D721Med (cell line): ENCODE measurements at regions not wholly inside any gene's neighbourhood (a gene's known extent, or its start where the extent isn't known, plus 50 kb on each side); places are given as distances from the start of the nearest gene placed in this dataset.

ENCODE experiments used
- DNase-seq: peaks from one replicate; pipeline ENCODE4 v3.0.0; 2011; ENCODE audit warnings: low spot score; ENCODE audit not compliant: insufficient read length
- FAIRE-seq: peaks from 2 replicates; lab custom pipeline; 2011; peaks lifted over from hg19 to GRCh38; lab: Jason Lieb, UNC
- CTCF ChIP-seq: IDR thresholded peaks from 2 replicates; pipeline ENCODE4 v1.5.1; 2012; ENCODE audit warnings: mild to moderate bottlenecking, control low read depth; ENCODE audit not compliant: insufficient read depth; ENCODE audit errors: missing control alignments

DNA sequence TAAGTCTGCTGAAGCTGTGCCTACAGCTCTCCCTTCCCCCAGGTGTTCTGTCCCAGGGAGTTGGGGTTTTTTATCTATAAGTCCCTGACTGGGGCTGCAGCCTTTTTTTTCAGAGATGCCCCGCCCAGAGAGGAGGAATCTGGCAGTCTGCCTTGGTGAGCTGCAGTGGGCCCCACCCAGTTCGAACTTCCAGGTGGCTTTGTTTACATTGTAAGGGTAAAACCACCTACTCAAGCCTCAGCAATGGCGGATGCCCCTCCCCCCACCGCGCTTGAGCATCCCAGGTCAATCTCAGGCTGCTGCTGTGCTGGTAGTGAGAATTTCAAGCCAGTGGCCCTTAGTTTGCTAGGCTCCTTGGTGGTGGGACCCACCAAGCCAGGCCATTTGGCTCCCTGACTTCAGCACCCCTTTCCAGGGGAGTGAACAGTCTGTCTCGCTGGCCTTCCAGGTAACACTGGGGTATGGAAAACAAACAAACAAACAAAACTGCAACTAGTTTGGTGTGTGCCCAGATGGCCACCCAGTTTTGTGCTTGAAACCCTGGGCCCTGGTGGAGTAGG is 189.4 kb downstream of the MFSD1 start:
- FAIRE-seq: no peak
- DNase-seq: no peak
- no peak for TF ChIP-seq CTCF

GRCh38 chr3:158992463-158992862 is 190.6 kb downstream of the MFSD1 start:
- TF ChIP-seq CTCF: no peak
- FAIRE-seq: no peak

DNA sequence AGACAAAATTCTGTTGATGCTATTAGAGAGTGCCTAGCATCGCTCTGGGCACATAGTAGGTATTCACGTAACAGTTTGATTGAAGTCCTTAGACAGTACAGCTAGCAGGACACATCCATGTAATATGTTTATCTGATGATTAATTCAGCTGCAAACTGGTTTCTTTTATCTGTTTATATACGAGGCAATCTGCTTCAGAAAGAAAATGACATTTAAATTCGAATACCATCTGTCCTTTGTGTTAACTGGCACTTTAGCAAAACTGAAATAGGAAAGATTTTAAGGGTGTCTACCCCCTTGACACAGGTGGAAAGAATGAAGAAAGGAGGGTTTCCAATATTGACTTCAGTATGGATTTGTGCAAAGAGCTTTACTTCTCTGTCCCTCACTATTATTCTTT is 192.5 kb downstream of the MFSD1 start:
- TF ChIP-seq CTCF: no peak
- no peak for DNase-seq

More at GRCh38 chr3:158992463-158992862, 190.6 kb downstream of the MFSD1 start:
- DNase-seq: no peak

DNA sequence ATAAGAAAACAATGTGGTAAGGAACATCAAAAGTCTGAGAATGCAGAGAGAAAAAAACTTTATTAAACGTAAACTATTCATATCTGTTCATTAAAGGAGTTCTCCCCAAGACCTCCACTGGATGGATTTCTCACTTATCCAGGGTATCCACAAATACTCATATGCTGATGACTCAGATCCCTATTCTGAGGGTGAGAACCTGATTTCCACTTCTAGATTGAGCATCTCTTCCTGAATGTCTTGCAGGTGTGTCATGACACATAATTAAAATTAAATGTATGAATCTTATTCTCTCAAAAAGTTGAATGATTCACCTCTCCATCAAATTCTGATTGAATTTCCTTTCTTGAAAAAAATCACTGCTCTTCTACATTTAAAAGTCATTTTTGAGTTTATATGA is 199.9 kb downstream of the MFSD1 start:
- DNase-seq (no peak), FAIRE-seq (no peak)
- TF ChIP-seq CTCF: no peak

More for the DNA sequence above, 192.5 kb downstream of the MFSD1 start:
- FAIRE-seq: no peak

GRCh38 chr3:159005137-159005536 is 203.3 kb downstream of the MFSD1 start:
- TF ChIP-seq CTCF: no peak
- no peak for FAIRE-seq
- DNase-seq: no peak

- no peak for TF ChIP-seq CTCF
- no peak for FAIRE-seq
- DNase-seq: no peak
These were observed 205.5 kb downstream of the MFSD1 start for GRCh38 chr3:159007331-159007730.

- FAIRE-seq (no peak), DNase-seq (no peak)
- TF ChIP-seq CTCF: no peak
These were observed 206.5 kb downstream of the MFSD1 start for GRCh38 chr3:159008401-159008800.
